SK-MEL-5 (cell line): ENCODE measurements at regions not wholly inside any gene's neighbourhood (a gene's known extent, or its start where the extent isn't known, plus 50 kb on each side); places are given as distances from the start of the nearest gene placed in this dataset.
A peak's percentile ranks its signal among the peaks of the same experiment; 100 is the strongest.

Experiments
- DNase-seq: peaks from one replicate; pipeline ENCODE4 v3.0.0-alpha.2; 2016; ENCODE audit warnings: low read depth, low spot score
- in situ Hi-C: cut with HindIII; loops from 2 replicates; pipeline ENCODE4 v1.10.0; 2016; ENCODE audit warnings: low sequenced_read_pairs, high pct_unique_total_duplicates, low pct_unique_long_range_greater_than_20kb

DNA sequence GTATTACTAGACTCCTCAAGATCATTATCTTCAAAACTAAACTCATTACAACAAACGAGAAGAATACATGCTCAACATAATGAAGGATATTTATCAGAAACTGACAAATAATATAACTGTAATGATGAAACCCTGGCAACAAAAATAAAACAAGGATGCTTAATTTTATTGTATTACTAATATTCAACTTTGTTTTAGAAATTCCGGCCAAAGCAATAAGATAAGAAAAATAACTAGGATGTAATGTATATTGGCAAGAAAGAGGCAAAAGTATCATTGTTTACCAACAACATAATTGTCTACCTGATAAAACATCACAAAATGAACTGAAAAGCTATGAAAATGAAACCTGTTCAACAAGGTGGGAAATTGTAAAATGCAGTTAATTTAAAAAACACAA lies 588.3 kb upstream of the ZFHX3 start:
- DNase-seq = no peak
- in situ Hi-C loops = no loop called here

DNA sequence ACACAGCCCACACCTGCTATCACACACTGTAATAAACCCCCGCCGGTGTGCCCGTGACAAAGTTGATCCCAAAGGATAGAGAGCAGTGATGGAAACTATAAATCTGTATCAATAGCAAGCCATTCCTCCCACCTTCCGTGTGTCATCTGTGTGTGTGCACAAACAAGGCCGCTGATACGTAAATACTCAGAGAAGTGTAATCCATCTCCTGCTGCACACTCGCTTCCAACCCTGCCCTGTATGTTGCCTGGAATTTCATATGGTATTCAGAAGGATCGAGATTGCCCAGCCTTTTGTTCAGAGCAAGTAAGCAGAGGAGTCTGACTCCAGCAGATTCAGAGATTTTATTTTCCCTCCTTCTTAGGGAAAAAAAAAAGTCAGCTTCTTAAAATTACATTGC lies 581.1 kb upstream of the ZFHX3 start:
- DNase-seq = no peak
- in situ Hi-C loops = no loop called here

DNA sequence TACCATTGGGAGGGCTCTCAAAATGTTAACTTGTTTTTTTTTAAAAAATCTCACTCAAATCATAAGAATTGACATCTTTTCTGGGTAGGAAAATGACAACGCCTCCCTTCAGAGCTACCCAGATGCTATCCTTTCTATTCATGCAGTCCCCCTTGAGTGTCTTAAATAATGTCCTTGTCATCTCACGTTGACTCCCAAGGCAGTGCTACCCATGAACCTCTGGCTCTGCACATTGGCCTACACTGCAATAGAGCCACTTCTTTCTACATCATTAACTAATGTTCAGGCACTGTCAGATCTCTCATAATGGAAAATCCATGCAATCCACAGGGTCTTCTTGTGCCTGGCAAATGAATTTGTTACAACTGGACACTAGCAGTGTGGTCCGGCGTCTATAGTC lies 569.8 kb upstream of the ZFHX3 start:
- no peak for DNase-seq
- in situ Hi-C loops = no loop called here

DNA sequence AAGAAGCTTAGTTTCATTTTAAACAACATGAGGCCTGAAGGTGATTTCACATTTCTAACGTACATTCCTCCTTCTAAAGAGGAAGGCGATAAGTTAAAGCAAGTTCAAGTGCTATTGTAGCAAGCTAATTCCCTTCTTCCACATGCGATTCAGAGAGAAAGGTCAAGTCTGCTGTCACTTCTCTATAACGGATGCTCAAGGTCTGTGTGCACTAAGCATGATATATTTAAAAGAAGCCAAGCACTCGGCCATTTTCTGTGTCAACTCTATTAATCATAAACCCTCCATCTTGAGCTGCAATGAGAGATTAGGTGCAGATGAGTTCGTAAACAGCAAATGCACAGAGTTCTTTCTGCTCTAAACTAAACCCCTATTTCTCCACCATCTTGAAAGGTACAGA lies 568.8 kb upstream of the ZFHX3 start:
- no peak for DNase-seq
- in situ Hi-C loops = no loop called here

DNA sequence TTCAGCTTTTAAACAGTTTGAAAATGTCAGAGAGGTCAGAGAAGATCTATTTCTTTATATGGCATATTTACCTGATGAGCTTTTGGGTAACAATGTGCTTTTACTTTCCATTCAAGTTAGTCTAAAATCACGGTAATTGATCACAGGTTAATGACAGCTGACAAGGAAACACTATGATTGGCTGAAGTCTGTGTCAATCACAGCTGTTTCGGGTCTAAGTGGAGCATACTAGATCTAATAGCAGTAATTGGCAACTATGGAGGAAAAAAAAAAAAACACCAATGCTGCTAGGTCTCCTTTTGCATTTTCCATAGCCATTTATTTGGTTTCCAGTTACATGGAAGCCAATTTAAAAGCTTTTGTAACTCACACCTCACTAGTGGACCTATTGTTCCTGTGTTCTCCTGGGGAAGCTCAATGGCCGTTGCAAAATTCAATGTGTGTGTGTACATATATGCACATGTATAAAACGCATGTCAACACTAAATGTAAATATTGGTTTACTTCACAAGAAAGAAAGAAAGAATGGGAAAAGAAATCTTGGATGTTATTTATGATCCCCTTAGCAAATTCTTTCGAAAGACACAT lies 568.3 kb upstream of the ZFHX3 start:
- DNase-seq = peak; percentile 2
- in situ Hi-C loops = no loop called here

DNA sequence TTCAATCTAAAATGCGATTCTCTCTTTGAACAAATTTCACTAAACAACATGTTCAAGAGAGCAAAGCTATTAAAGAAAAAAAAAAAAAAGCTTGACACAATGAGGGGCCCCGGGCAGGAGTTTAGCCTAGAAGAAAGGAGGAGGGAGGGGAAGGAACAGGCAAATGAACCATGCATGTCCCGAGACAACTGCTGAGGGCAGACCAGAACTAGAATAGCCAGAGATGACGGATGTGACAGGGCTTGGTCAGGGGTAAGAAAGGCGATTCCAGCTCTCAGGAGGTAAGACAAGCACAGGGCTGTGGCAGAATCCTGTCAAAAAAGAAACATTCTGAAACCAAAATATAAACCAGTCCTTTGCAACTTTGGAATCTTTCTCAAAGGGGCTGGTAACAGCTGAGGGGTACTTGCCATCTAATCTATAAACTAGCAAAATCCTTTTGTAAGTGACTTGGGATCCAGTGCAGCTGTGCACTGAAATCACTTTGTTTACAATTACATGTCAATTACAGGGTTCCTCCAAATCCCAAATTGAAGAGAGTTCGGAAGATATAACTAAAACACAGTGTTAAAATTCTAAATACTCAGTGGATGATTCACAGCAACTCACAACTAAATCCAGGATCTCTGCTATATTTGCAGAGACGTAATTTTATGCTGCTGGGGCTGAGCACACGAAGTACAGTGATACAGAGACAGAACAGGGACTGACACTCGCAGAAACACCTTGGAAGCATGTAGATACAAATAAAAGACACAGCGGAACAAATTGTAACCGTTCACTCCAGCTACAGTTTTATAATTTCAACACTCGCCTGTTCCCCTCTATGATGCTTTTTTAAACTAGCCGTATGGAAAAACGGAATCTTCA lies 567.4 kb upstream of the ZFHX3 start:
- DNase-seq = no peak
- in situ Hi-C loops = no loop called here

DNA sequence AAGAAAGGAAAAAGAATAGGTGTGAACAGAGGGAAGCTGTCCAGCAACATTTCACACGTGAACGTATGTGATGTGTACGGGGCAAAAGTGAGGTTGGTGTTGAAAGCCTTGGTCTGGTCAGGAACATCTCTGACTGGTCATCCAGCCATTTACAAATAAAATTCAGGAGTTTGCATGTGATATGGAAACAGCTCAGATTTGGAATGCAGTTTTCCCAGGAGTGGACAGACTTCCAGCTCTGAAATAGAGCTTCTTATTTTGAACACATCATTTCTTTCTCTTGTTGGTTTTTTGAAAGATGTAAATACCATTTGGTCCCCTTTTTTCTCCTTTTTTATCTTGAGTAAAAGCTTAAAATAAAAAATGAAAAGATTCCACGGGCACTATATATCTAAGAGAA lies 566.2 kb upstream of the ZFHX3 start:
- in situ Hi-C loops = no loop called here
- DNase-seq = no peak

DNA sequence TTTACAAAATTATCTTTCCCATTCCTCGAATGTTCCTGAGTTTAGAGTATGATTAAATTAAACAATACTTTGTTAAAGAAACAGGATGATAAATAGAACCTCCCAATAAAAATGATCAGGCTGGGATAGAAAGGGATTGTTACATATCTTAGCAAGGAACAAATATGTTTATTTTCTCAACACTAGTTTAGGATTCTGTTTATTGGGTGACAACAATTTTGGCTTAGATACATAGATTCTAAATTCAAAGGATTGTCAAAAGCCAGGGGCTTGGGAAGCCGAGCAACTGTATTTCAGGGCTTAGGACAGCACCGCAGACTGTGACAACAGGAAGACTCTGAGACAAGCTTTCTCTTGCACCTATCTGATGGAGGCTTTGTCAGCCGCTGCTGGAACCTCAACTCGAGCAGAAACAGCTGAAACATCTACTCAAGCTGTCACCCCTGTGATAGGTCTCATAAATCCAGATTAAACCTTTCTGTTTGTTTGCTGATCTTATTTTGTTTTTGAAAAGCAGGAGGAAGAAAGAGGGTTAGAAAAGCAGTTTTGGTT lies 562.8 kb upstream of the ZFHX3 start:
- in situ Hi-C loops = no loop called here
- no peak for DNase-seq

DNA sequence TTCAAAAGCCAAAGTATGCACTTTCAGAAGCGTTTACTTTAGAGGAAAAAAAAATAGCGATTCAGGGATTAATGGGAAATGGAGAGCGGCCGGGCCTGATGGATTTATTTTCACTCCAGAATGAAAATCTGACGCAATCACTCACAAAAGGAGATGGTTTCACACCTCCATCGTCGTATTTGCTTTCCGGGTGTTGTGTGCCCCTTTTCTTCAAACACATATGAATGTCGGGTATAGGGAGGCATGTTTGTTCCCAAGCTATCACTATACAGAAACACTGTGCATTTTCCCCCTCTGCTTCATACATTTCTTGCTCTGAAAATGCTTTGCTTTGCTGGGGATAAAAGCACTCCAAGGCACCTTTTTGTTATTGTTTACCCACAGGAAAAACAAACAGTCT lies 562.2 kb upstream of the ZFHX3 start:
- in situ Hi-C loops = no loop called here

DNA sequence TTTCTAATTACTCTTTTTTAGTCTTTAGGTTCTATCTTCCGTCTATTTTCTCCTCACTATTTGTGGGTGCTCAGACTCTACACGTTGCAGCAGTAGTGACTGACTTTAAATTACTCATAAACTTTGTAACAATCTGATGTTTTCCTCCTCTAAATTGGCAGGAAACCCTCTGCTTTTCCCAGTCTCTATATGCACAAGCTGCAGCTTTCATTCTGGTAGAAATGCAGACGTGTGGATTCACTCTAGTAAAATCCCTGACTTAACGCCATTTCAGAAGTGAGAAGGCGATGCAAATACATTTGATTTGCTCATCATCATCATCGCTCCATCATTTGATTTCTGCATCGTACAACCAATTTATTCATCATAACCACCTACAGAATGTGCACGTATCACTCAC lies 561.0 kb upstream of the ZFHX3 start:
- in situ Hi-C loops = no loop called here
- DNase-seq = no peak

More for the DNA sequence above, 562.2 kb upstream of the ZFHX3 start:
- no peak for DNase-seq

DNA sequence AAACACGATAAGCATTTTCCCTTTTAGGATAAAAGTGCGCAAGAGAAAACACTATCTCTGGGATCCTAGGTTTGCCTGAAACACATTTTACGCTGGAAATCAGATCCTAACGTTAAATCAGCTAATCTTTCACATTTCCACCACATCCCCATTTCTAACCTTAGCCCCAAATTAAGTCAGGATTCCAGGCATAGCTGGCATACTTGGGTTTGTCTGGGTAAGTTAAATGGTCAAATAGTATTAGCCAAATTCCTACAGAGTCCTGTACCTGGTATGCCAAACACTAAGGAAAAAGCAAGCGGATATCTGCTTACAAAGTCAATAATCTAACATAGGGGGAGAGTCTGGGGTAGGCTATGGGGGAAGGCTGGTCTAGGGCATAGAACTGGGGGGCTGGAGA lies 557.4 kb upstream of the ZFHX3 start:
- in situ Hi-C loops = no loop called here
- no peak for DNase-seq

DNA sequence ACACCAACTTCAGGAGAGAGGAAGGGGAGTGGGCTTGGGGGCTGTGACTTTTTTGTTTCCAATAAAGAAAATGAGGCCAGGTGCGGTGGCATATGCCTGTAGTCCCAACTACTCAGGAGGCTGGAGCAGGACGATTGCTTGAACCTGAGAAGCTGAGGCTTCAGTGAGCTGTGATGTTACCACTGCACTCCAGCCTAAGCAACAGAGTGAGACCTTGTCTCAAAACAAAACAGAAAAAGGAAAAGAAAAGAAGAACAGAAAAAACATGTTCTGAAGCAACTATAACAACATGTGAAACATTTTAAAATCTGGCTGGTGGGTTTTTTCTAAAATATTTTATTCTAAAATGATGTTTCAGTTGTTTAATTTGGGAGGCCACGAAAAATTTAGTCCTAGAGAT lies 554.0 kb upstream of the ZFHX3 start:
- in situ Hi-C loops = no loop called here
- DNase-seq = no peak

DNA sequence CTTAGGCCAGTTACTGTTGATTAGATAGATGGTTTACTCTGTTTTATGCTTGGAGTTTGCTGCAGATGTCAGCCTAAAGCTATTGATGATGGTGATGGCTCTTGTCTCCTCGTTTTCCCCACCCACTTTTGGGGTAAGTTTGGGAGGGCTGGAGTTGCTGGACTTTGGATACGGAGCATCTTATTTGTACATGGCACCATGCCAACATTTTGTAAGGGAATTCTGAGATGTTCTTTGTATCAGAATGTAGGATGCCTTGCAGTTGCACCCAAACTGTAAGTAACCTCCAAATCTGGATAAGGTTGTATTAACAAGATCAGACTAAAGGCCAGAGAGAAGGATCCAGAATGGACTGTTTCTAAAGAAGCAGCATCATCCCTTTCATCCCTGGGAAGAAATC lies 551.9 kb upstream of the ZFHX3 start:
- in situ Hi-C loops = no loop called here
- DNase-seq = no peak

DNA sequence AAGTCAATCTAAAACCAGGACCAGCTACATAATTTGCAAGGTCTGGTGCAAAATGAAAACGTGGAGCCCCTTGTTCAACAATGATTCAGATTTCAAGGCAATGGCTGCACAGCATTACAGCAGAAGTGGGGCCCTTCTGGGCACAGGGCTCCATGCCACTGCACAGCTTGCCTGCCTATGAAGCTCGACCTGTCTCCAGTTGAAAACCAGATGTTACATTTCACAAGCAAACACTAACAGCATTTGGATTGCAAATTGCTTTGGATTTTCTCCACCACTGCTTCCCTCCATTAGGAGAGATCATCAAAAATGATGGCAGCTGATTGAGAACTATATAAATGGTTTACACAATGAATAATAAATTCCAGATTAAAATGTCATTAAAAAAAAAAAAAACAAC lies 551.4 kb upstream of the ZFHX3 start:
- no peak for DNase-seq
- in situ Hi-C loops = no loop called here

DNA sequence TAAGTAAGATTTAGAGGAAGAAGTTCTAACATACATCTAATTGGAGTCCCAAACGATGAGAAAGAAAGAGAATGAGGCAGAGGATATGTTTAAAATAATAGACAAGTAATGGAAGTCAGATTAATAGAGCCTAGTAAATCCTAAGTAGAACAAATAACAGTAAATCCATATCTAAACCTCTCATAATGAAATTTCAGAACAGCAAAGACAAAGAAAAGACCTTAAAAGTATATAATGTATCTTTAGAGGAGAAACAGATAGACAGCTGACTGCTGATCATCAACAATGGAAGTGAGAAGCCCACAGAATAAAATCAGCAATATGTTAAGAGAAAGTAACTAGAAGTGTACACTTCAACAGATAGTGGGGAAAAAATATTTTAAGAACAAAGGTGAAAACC lies 536.2 kb upstream of the ZFHX3 start:
- in situ Hi-C loops = no loop called here
- no peak for DNase-seq

DNA sequence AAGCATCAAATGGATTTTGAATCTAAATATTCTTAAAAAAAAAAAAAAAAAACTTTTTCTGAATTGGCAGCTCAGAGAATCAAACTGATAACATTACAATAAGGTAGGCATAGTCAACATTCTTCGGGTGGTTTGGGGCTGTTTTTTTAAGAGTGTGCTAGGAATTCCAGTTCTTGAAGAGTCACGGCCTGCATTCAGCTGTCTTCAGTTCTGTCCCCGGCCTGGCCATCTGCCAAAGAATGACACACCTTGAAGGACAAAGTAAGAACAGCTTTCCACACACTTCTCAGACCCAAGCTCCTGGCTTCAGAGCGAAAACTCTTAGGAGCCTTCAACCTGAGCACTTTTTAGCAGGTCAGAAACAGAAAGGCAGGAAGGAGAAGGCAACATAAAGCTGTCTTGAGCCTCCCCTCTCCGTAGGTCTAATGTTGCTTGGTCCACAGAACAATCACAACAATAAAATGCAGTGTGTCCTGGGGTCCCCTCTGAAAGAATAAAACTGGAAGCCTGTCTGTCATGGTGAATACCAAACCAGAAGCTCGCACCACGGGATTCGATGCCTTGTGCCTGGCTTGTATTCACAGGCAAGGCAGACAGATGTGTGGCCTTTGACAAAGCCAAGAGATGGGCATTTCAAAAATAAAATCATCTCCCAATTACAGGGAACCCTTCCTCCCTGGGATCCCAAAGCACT lies 524.4 kb upstream of the ZFHX3 start:
- in situ Hi-C loops = no loop called here
- DNase-seq = no peak

DNA sequence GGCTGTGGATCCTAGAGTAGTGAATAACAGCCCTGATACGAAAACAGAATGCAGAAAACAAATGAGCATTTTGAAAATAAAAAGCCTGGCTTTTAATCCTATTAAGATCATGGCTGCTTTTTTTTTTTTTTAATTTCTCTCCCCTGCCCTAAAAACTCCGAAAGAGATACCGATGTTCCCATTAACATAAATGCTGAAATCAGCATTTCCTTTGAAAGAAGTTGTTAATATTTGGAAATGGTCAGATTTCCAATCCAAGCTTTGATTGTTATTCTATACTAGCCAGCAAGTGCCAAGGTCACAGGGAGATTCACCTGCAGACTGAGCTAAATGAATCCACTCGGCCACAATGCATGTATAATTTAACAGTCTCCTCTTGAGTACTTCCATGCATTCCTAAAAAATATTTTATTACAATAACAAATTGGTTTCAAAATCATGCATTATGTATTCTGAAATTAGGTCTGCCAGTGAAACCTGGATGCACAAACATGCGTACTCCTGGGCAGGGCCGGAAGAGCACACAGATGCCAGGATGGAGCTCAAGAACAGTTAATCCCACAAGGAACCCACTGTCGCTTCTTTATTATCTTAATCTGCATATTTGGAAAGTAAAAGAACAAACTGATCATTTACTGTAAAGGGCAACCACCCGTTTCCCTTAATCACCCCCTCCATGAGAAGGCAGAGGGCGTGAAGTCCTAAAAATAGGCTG lies 521.5 kb upstream of the ZFHX3 start:
- in situ Hi-C loops = no loop called here
- no peak for DNase-seq

DNA sequence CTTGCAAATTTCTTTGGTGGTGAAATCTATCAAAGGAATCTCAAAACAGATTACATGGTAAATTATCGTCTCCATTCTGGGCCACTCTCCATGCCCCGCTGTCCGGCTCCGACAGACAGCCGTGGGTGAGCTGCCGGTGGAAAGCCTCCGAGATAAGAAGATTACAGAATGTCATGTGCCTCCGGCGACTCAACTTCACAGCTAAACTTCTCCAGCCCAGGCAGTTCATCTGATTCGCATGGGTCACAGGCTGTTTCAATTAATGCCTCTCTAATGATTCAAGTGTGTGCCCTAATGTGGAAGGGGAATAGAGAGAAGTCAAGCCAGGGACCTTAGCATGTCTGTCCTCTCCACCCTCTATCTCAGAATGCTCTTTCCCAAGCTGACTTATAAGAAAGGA lies 520.8 kb upstream of the ZFHX3 start:
- in situ Hi-C loops = no loop called here

More for the DNA sequence above, 520.8 kb upstream of the ZFHX3 start:
- DNase-seq = no peak
